GM12878 (cell line): ENCODE measurements at regions not wholly inside any gene's neighbourhood (a gene's known extent, or its start where the extent isn't known, plus 50 kb on each side); places are given as distances from the start of the nearest gene placed in this dataset.

Experiments
- ATAC-seq: fragments of 200-7000 bp; cut with Tn5 transposase; 3 replicates; pipeline ENCODE4 v1.9.1; 2020; ENCODE audit warnings: mild to moderate bottlenecking, moderate library complexity
- BruUV-seq: library from RNA; stranded (reverse); fragments of 400-500 nt; replicated peaks from 2 replicates; lab custom pipeline; 2021; lab: Mats Ljungman, UMichigan
- CTCF ChIA-PET: fragments of 300-600 bp; sonication (Branson Sonifier 250); formaldehyde crosslinking; extraction: SDS; loops from one replicate; lab custom pipeline; 2021; ENCODE audit warnings: inconsistent platforms; lab: Yijun Ruan, JAX
- POLR2A ChIA-PET: fragments of 350-600 bp; formaldehyde crosslinking; extraction: SDS; loops from one replicate; lab custom pipeline; 2021; ENCODE audit warnings: inconsistent platforms; lab: Charles Lee
- RAD21 ChIA-PET: fragments of 300-600 bp; sonication (Branson Sonifier 250); formaldehyde crosslinking; loops from one replicate; lab custom pipeline; 2023; ENCODE audit warnings: antibody characterized with exemption; ENCODE audit not compliant: unreplicated experiment; lab: Charles Lee
- SMC1A ChIA-PET: fragments of 300-600 bp; sonication (Branson Sonifier 250); formaldehyde crosslinking; loops from one replicate; lab custom pipeline; 2023; ENCODE audit not compliant: unreplicated experiment, uncharacterized antibody; lab: Charles Lee
- DNase-seq: peaks from one replicate; pipeline ENCODE4 v3.0.0-alpha.2; 2011; ENCODE audit warnings: low read depth, low spot score
- FAIRE-seq: peaks from 3 replicates; lab custom pipeline; 2011; peaks lifted over from hg19 to GRCh38; lab: Jason Lieb, UNC
- H2AFZ ChIP-seq: 2 replicates; pipeline ENCODE4 v1.6.0; 2011; ENCODE audit warnings: low read depth, low read length, control low read depth; ENCODE audit not compliant: control insufficient read depth
- H3K27ac ChIP-seq: 2 replicates; pipeline ENCODE4 v1.5.1; 2011; ENCODE audit warnings: control low read depth; ENCODE audit not compliant: control insufficient read depth, insufficient read depth
- H3K27me3 ChIP-seq, 2 experiments: replicated peaks in 1 of 2; 2 replicates each; pipeline versions ENCODE4 v1.6.0 to v1.6.1; 2011; ENCODE audit warnings: low read length in 1 of 2; ENCODE audit not compliant: control insufficient read depth in 2 of 2, insufficient read depth in 2 of 2
- H3K36me3 ChIP-seq, 2 experiments: 2 replicates each; pipeline ENCODE4 v1.5.1; 2011; ENCODE audit warnings: low read length in 1 of 2; ENCODE audit not compliant: control insufficient read depth in 2 of 2, insufficient read depth in 2 of 2
- H3K4me1 ChIP-seq: 2 replicates; pipeline ENCODE4 v1.6.1; 2011; ENCODE audit warnings: mild to moderate bottlenecking, low read length, moderate library complexity, mixed read lengths; ENCODE audit not compliant: control insufficient read depth, insufficient read depth
- H3K4me2 ChIP-seq: 2 replicates; pipeline ENCODE4 v1.6.0; 2011; ENCODE audit warnings: control low read depth; ENCODE audit not compliant: control insufficient read depth, insufficient read depth
- H3K4me3 ChIP-seq: fragments of 200-600 bp; sonication (generic); 2 replicates; pipeline ENCODE4 v1.5.1; 2016
- H3K79me2 ChIP-seq: 2 replicates; pipeline ENCODE4 v1.6.0; 2011; ENCODE audit warnings: low read length; ENCODE audit not compliant: control insufficient read depth, insufficient read depth
- H3K9ac ChIP-seq: 2 replicates; pipeline ENCODE4 v1.8.0; 2011; ENCODE audit warnings: low read length, control low read depth, mixed read lengths; ENCODE audit not compliant: control insufficient read depth, insufficient read depth
- H3K9me3 ChIP-seq: replicated peaks from 3 replicates; pipeline ENCODE4 v1.5.1; 2011; ENCODE audit warnings: mild to moderate bottlenecking, low read length; ENCODE audit not compliant: control insufficient read depth, insufficient read depth
- H4K20me1 ChIP-seq: 2 replicates; pipeline ENCODE4 v1.6.0; 2011; ENCODE audit not compliant: control insufficient read depth, insufficient read depth
- BACH1 ChIP-seq: fragments of 450-650 bp; IDR thresholded peaks from 2 replicates; pipeline ENCODE4 v1.6.1; 2017; ENCODE audit warnings: mild to moderate bottlenecking, borderline replicate concordance
- E2F4 ChIP-seq: IDR thresholded peaks from 2 replicates; pipeline ENCODE4 v1.6.1; 2012; ENCODE audit warnings: low read depth, low read length, improper control_type of control experiment
- ESRRA ChIP-seq: IDR thresholded peaks from 2 replicates; pipeline ENCODE4 v1.6.1; 2012; ENCODE audit warnings: mild to moderate bottlenecking, low read length, improper control_type of control experiment
- ETV6 ChIP-seq, 2 experiments: fragments of 450-650 bp in 1 of 2; IDR thresholded peaks in 1 of 2; conservative IDR thresholded peaks in 1 of 2; 2 replicates each; pipeline ENCODE4 v1.6.1; 2014; ENCODE audit warnings: antibody characterized with exemption in 1 of 2, borderline replicate concordance in 1 of 2, low read depth in 1 of 2, mild to moderate bottlenecking in 1 of 2, moderate library complexity in 1 of 2
- MYC ChIP-seq: IDR thresholded peaks from 2 replicates; pipeline ENCODE4 v1.6.1; 2011; ENCODE audit warnings: mild to moderate bottlenecking, low read length, moderate library complexity, inconsistent platforms; ENCODE audit not compliant: insufficient read depth, insufficient replicate concordance, insufficient read length, severe bottlenecking
- RELA ChIP-seq: fragments of 450-650 bp; IDR thresholded peaks from 2 replicates; pipeline ENCODE4 v1.8.0; 2014; ENCODE audit warnings: borderline replicate concordance; ENCODE audit not compliant: partially characterized antibody
- SMARCA5 ChIP-seq: fragments of 450-650 bp; IDR thresholded peaks from 2 replicates; pipeline ENCODE4 v1.6.1; 2017; ENCODE audit warnings: mild to moderate bottlenecking
- STAT1 ChIP-seq: fragments of 450-650 bp; conservative IDR thresholded peaks from 2 replicates; pipeline ENCODE4 v1.6.1; 2014; ENCODE audit warnings: antibody characterized with exemption, mild to moderate bottlenecking
- STAT3 ChIP-seq: IDR thresholded peaks from 2 replicates; pipeline ENCODE4 v1.6.1; 2011; ENCODE audit warnings: low read depth, low read length, improper control_type of control experiment
- WGBS: methylation state at CpG from one replicate; pipeline ENCODE4 v1.1.6; 2016; ENCODE audit warnings: low lambda C conversion rate; ENCODE audit not compliant: insufficient replicate concordance, insufficient coverage; ENCODE audit errors: missing lambda C conversion rate; 5-methylcytosine and 5-hydroxymethylcytosine counted together
- in situ Hi-C: fragments of 300-500 bp; cut with MboI; formaldehyde crosslinking; loops from 9 replicates; pipeline ENCODE4 v1.14.3; 2018; ENCODE audit warnings: mixed read lengths
- intact Hi-C: fragments of 100-400 bp; cut with micrococcal nuclease; formaldehyde crosslinking; loops from one replicate; pipeline ENCODE4 v1.14.2; 2022; ENCODE audit not compliant: unreplicated experiment
- TF ChIP-seq, protein P1 (sequence below): fragments of 150-350 bp; IDR thresholded peaks from 2 replicates; pipeline ENCODE4 v1.6.1; 2014; ENCODE audit warnings: mild to moderate bottlenecking, low read depth, low read length
- TF ChIP-seq, protein P2 (sequence below): fragments of 450-650 bp; IDR thresholded peaks from 2 replicates; pipeline ENCODE4 v1.6.1; 2017; ENCODE audit warnings: mild to moderate bottlenecking, low read depth, inconsistent platforms; ENCODE audit not compliant: poor library complexity, severe bottlenecking
- TF ChIP-seq, protein P3 (sequence below): fragments of 450-650 bp; formaldehyde crosslinking; IDR thresholded peaks from 2 replicates; pipeline ENCODE4 v1.4.0; 2020; ENCODE audit warnings: mild to moderate bottlenecking, moderate library complexity

- H3K27ac ChIP-seq: no peak overlapping the region
- H3K27me3 ChIP-seq: no peaks in the 10 kb centered on the region
- no peaks in the 10 kb centered on the region for H3K36me3 ChIP-seq
- CTCF ChIA-PET: interaction anchor here (0.5 kb wide), 1 partner anchor 535 kb away, joined by 3 read pairs; no protein-coding TSS in a partner anchor
- RAD21 ChIA-PET: no interaction called here
- BruUV-seq: no TSS peak
- DNase-seq: no peak
- FAIRE-seq: no peak
- 0% methylated on average over 4 of the region's 4 CpGs for WGBS
- no peaks in the 10 kb centered on the region for H3K4me1 ChIP-seq
- no peak for ATAC-seq
- no peak overlapping the region for H3K4me3 ChIP-seq
- no peaks in the 10 kb centered on the region for H4K20me1 ChIP-seq
- H3K9ac ChIP-seq: no peak overlapping the region
- intact Hi-C loops (no loop called here), in situ Hi-C loops (no loop called here)
- H3K4me2 ChIP-seq: no peak overlapping the region
- H3K9me3 ChIP-seq: no peaks in the 10 kb centered on the region
- H2AFZ ChIP-seq: no peak overlapping the region
- H3K79me2 ChIP-seq: no peaks in the 10 kb centered on the region
- POLR2A ChIA-PET: interaction anchor here (0.6 kb wide), 1 partner anchor 375 kb away, joined by 3 read pairs; no protein-coding TSS in a partner anchor
- SMC1A ChIA-PET: no interaction called here
- TF ChIP-seq E2F4: no peak
- TF ChIP-seq STAT1: no peak
- TF ChIP-seq, protein P1, sequence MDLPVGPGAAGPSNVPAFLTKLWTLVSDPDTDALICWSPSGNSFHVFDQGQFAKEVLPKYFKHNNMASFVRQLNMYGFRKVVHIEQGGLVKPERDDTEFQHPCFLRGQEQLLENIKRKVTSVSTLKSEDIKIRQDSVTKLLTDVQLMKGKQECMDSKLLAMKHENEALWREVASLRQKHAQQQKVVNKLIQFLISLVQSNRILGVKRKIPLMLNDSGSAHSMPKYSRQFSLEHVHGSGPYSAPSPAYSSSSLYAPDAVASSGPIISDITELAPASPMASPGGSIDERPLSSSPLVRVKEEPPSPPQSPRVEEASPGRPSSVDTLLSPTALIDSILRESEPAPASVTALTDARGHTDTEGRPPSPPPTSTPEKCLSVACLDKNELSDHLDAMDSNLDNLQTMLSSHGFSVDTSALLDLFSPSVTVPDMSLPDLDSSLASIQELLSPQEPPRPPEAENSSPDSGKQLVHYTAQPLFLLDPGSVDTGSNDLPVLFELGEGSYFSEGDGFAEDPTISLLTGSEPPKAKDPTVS: no peak
- no peak for TF ChIP-seq ESRRA
- TF ChIP-seq, protein P2, sequence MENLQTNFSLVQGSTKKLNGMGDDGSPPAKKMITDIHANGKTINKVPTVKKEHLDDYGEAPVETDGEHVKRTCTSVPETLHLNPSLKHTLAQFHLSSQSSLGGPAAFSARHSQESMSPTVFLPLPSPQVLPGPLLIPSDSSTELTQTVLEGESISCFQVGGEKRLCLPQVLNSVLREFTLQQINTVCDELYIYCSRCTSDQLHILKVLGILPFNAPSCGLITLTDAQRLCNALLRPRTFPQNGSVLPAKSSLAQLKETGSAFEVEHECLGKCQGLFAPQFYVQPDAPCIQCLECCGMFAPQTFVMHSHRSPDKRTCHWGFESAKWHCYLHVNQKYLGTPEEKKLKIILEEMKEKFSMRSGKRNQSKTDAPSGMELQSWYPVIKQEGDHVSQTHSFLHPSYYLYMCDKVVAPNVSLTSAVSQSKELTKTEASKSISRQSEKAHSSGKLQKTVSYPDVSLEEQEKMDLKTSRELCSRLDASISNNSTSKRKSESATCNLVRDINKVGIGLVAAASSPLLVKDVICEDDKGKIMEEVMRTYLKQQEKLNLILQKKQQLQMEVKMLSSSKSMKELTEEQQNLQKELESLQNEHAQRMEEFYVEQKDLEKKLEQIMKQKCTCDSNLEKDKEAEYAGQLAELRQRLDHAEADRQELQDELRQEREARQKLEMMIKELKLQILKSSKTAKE: no peak
- no peak for TF ChIP-seq BACH1
- TF ChIP-seq, protein P3, sequence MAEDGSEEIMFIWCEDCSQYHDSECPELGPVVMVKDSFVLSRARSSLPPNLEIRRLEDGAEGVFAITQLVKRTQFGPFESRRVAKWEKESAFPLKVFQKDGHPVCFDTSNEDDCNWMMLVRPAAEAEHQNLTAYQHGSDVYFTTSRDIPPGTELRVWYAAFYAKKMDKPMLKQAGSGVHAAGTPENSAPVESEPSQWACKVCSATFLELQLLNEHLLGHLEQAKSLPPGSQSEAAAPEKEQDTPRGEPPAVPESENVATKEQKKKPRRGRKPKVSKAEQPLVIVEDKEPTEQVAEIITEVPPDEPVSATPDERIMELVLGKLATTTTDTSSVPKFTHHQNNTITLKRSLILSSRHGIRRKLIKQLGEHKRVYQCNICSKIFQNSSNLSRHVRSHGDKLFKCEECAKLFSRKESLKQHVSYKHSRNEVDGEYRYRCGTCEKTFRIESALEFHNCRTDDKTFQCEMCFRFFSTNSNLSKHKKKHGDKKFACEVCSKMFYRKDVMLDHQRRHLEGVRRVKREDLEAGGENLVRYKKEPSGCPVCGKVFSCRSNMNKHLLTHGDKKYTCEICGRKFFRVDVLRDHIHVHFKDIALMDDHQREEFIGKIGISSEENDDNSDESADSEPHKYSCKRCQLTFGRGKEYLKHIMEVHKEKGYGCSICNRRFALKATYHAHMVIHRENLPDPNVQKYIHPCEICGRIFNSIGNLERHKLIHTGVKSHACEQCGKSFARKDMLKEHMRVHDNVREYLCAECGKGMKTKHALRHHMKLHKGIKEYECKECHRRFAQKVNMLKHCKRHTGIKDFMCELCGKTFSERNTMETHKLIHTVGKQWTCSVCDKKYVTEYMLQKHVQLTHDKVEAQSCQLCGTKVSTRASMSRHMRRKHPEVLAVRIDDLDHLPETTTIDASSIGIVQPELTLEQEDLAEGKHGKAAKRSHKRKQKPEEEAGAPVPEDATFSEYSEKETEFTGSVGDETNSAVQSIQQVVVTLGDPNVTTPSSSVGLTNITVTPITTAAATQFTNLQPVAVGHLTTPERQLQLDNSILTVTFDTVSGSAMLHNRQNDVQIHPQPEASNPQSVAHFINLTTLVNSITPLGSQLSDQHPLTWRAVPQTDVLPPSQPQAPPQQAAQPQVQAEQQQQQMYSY (CRISPR knock-in tag): no peak
- TF ChIP-seq RELA: no peak
- no peak for TF ChIP-seq STAT3
- TF ChIP-seq SMARCA5: no peak
- no peak for TF ChIP-seq MYC
- TF ChIP-seq ETV6 (conservative IDR thresholded peaks at IDR 0.05 in 1 of 2, IDR thresholded peaks at IDR 0.05 in 1 of 2; ENCODE audit: borderline replicate concordance in 1 of 2, low read depth in 1 of 2): no peak
Measured at GRCh38 chr4:187668526-187669082, 327.0 kb upstream of the ZFP42 start.
